Sigmoid colon (tissue), 6 donors: ENCODE measurements at regions not wholly inside any gene's neighbourhood (a gene's known extent, or its start where the extent isn't known, plus 50 kb on each side); places are given as distances from the start of the nearest gene placed in this dataset.

Experiments used
- DNase-seq: peaks from one replicate; pipeline ENCODE4 v3.0.0-alpha.2; 2019
- H3K27ac ChIP-seq, 4 donors: fragments of 200-600 bp; sonication (generic); one replicate each; pipeline ENCODE4 v1.5.1; 2016 to 2019; ENCODE audit warnings: mild to moderate bottlenecking in 1 of 4
- H3K27me3 ChIP-seq, 3 donors: fragments of 200-600 bp; sonication (generic); one replicate each; pipeline ENCODE4 v1.5.1; 2019; ENCODE audit warnings: mild to moderate bottlenecking in 1 of 3
- H3K36me3 ChIP-seq, 4 donors: fragments of 200-600 bp; sonication (generic); one replicate each; pipeline ENCODE4 v1.5.1; 2016 to 2019
- H3K4me1 ChIP-seq, 4 donors: fragments of 200-600 bp; sonication (generic); one replicate each; pipeline ENCODE4 v1.5.1; 2017 to 2019
- H3K4me3 ChIP-seq, 4 donors: fragments of 200-600 bp; sonication (generic); one replicate each; pipeline ENCODE4 v1.5.1; 2017 to 2019; ENCODE audit warnings: mild to moderate bottlenecking in 2 of 4, moderate library complexity in 1 of 4
- H3K9me3 ChIP-seq, 4 donors: fragments of 200-600 bp in 3 of 4; sonication (generic) in 3 of 4; one replicate each; pipeline versions ENCODE4 v1.5.1 to v1.6.1; 2013 to 2019
- CTCF ChIP-seq, 4 experiments: fragments of 450-650 bp in 3 of 4; fragments of 200-600 bp in 1 of 4; IDR thresholded peaks; one replicate each; pipeline ENCODE4 v1.5.1; 2016 to 2019; ENCODE audit warnings: antibody characterized with exemption in 4 of 4, mild to moderate bottlenecking in 3 of 4, moderate library complexity in 2 of 4
- EP300 ChIP-seq, 4 donors: sonication (generic); formaldehyde crosslinking; IDR thresholded peaks; one replicate each; pipeline ENCODE4 v1.6.1; 2017; ENCODE audit warnings: antibody characterized with exemption in 4 of 4
- POLR2A ChIP-seq, 2 donors: fragments of 450-650 bp; IDR thresholded peaks; one replicate each; pipeline ENCODE4 v1.6.1; 2016; ENCODE audit warnings: antibody characterized with exemption in 2 of 2, mild to moderate bottlenecking in 2 of 2, moderate library complexity in 2 of 2
- POLR2AphosphoS5 ChIP-seq, 4 donors: sonication (generic); formaldehyde crosslinking; IDR thresholded peaks; one replicate each; pipeline ENCODE4 v1.6.1; 2017; ENCODE audit warnings: antibody characterized with exemption in 4 of 4
- WGBS, 2 donors: extraction: QIAGEN DNeasy Blood & Tissue Kit; methylation state at CpG; one replicate each; pipeline ENCODE4 v1.1.7; 2013; 5-methylcytosine and 5-hydroxymethylcytosine counted together
- intact Hi-C: fragments of 100-400 bp; cut with DNase I; formaldehyde crosslinking; loops from one replicate; pipeline ENCODE4 v1.15.1; 2023
- donor health status: healthy with polysubstance abuse.
- donor health status: healthy.

GRCh38 chr9:16202914-16203728, 650.3 kb downstream of the CCDC171 start:
- DNase-seq = no peak
- Histone ChIP-seq H3K4me1 (peaks cover 0 to 54% (median 32%) of the 10 kb centered on the region in 4 donors), H3K4me3 (no peak overlapping the region), H3K27ac (peak overlapping the region in 3 of 4 donors; percentile 75 to 81 (median 76)), H3K9me3 (no peaks in the 10 kb centered on the region), H3K36me3 (no peaks in the 10 kb centered on the region), H3K27me3 (no peaks in the 10 kb centered on the region)
- TF ChIP-seq EP300 (IDR thresholded peaks at IDR 0.05) (no peak), POLR2AphosphoS5 (IDR thresholded peaks at IDR 0.05) (peak in 2 of 4 donors; percentile 65 to 71), POLR2A (IDR thresholded peaks at IDR 0.05) (no peak), CTCF (IDR thresholded peaks at IDR 0.05) (no peak)
- WGBS, 2 donors = 84 to 87% methylated on average over 17 of the region's 17 CpGs
- intact Hi-C loops = loop anchor here (5.0 kb wide), 1 partner anchor 319 kb away; no protein-coding TSS in a partner anchor

GRCh38 chr9:16203729-16204573, 651.1 kb downstream of the CCDC171 start:
- DNase-seq = no peak
- TF ChIP-seq POLR2A (IDR thresholded peaks at IDR 0.05) (no peak), EP300 (IDR thresholded peaks at IDR 0.05) (no peak)
- H3K9me3 ChIP-seq = no peaks in the 10 kb centered on the region
- no peaks in the 10 kb centered on the region for H3K36me3 ChIP-seq
- H3K27ac ChIP-seq = peak overlapping the region in 3 of 4 donors; percentile 75 to 81 (median 76)
- peaks cover 0 to 45% (median 29%) of the 10 kb centered on the region in 4 donors for H3K4me1 ChIP-seq
- 82 to 86% methylated on average over 14 of the region's 14 CpGs for WGBS, 2 donors
- no peak overlapping the region for H3K4me3 ChIP-seq
- intact Hi-C loops = loop anchor here (5.0 kb wide), 1 partner anchor 318 kb away; no protein-coding TSS in a partner anchor
- H3K27me3 ChIP-seq = no peaks in the 10 kb centered on the region

GRCh38 chr9:16205455-16205854, 652.6 kb downstream of the CCDC171 start:
- peak overlapping the region in 1 of 4 donors; percentile 81 for H3K27ac ChIP-seq
- H3K4me3 ChIP-seq = no peak overlapping the region
- intact Hi-C loops = no loop called here
- 87 to 97% methylated on average over 2 of the region's 2 CpGs for WGBS, 2 donors
- DNase-seq = no peak
- TF ChIP-seq POLR2A (IDR thresholded peaks at IDR 0.05) = no peak
- no peak for TF ChIP-seq POLR2AphosphoS5 (IDR thresholded peaks at IDR 0.05)
- TF ChIP-seq EP300 (IDR thresholded peaks at IDR 0.05) = no peak
- no peak for TF ChIP-seq CTCF (IDR thresholded peaks at IDR 0.05)
- no peaks in the 10 kb centered on the region for H3K9me3 ChIP-seq
- no peaks in the 10 kb centered on the region for H3K36me3 ChIP-seq
- peaks cover 0 to 39% (median 29%) of the 10 kb centered on the region in 4 donors for H3K4me1 ChIP-seq
- no peaks in the 10 kb centered on the region for H3K27me3 ChIP-seq

GRCh38 chr9:16206518-16206917, 653.7 kb downstream of the CCDC171 start:
- H3K36me3 ChIP-seq = no peaks in the 10 kb centered on the region
- TF ChIP-seq CTCF (IDR thresholded peaks at IDR 0.05) (no peak), POLR2A (IDR thresholded peaks at IDR 0.05) (no peak), POLR2AphosphoS5 (IDR thresholded peaks at IDR 0.05) (no peak), EP300 (IDR thresholded peaks at IDR 0.05) (no peak)
- 78 to 94% methylated on average over 3 of the region's 3 CpGs for WGBS, 2 donors
- H3K4me1 ChIP-seq = peaks cover 0 to 34% (median 29%) of the 10 kb centered on the region in 4 donors
- DNase-seq = no peak
- no peaks in the 10 kb centered on the region for H3K9me3 ChIP-seq
- intact Hi-C loops = no loop called here
- H3K27ac ChIP-seq = peak overlapping the region in 2 of 4 donors; percentile 51 to 56
- H3K4me3 ChIP-seq = no peak overlapping the region
- H3K27me3 ChIP-seq = no peaks in the 10 kb centered on the region

- peak in 1 of 4 donors; percentile 10 for TF ChIP-seq POLR2AphosphoS5 (IDR thresholded peaks at IDR 0.05)
- TF ChIP-seq CTCF (IDR thresholded peaks at IDR 0.05) = no peak
- TF ChIP-seq EP300 (IDR thresholded peaks at IDR 0.05) = no peak
- TF ChIP-seq POLR2A (IDR thresholded peaks at IDR 0.05) = no peak
- WGBS, 2 donors = 11 to 36% methylated on average over 9 of the region's 9 CpGs
- Histone ChIP-seq H3K27ac (peak overlapping the region in 3 of 4 donors; percentile 29 to 56 (median 51)), H3K4me3 (peak overlapping the region in 1 of 4 donors; percentile 20), H3K36me3 (no peaks in the 10 kb centered on the region), H3K9me3 (no peaks in the 10 kb centered on the region), H3K27me3 (no peaks in the 10 kb centered on the region), H3K4me1 (peaks cover 0 to 31% (median 27%) of the 10 kb centered on the region in 4 donors)
- DNase-seq = peak; percentile 78
- intact Hi-C loops = no loop called here
These were observed 654.3 kb downstream of the CCDC171 start for GRCh38 chr9:16207161-16207560.
